HFF-Myc (cell line): ENCODE measurements at regions not wholly inside any gene's neighbourhood (a gene's known extent, or its start where the extent isn't known, plus 50 kb on each side); places are given as distances from the start of the nearest gene placed in this dataset.
"Not testable (repeated sequence)": the region's sequence is repeated elsewhere in the genome, so short reads cannot be mapped to it uniquely, and the experiment has no call there.

Experiments used
- DNase-seq: peaks from one replicate; pipeline ENCODE4 v3.0.0-alpha.2; 2011; ENCODE audit warnings: low read depth; ENCODE audit errors: extremely low read depth
- H3K4me3 ChIP-seq: replicated peaks from 2 replicates; pipeline ENCODE4 v1.5.1; 2011; ENCODE audit warnings: low read depth, mild to moderate bottlenecking, control low read depth, low read length
- CTCF ChIP-seq: IDR thresholded peaks from 2 replicates; pipeline ENCODE4 v1.5.1; 2012; ENCODE audit warnings: mild to moderate bottlenecking, low read depth, low read length, control low read depth; ENCODE audit errors: missing control alignments

- no peak overlapping the region for H3K4me3 ChIP-seq
- no peak for DNase-seq
- no peak for TF ChIP-seq CTCF
Observed at GRCh38 chr12:23139026-23139425, 514.1 kb downstream of the ETNK1 start.

- no peak for TF ChIP-seq CTCF
- H3K4me3 ChIP-seq = no peak overlapping the region
- no peak for DNase-seq
Observed at GRCh38 chr12:23140710-23141109, 515.7 kb downstream of the ETNK1 start.

GRCh38 chr12:23141335-23141734 is 516.4 kb downstream of the ETNK1 start:
- no peak for DNase-seq
- H3K4me3 ChIP-seq = no peak overlapping the region
- TF ChIP-seq CTCF = no peak

- not testable (repeated sequence) for DNase-seq, H3K4me3 ChIP-seq
Observed at GRCh38 chr12:23146070-23146469, 521.1 kb downstream of the ETNK1 start.

DNA sequence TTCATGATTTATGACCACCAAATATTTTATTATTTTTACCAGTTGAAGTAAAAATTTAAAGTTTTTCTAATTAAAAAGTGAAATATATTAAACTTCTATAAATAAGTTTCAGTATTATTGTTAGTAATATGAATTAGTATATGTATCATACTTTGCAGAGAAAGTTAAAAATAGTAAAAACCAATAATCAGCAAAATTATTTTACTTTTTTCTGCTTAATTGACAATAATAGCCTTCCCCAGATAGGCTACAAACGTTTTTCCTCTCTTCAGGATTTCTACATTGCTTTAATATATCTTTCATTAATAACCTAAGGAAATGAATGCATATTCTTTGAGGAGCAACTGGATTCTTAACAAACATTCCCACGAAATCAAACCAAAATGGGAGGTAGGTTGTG is 543.5 kb downstream of the ETNK1 start:
- no peak for DNase-seq
- no peak for TF ChIP-seq CTCF
- no peak overlapping the region for H3K4me3 ChIP-seq

DNA sequence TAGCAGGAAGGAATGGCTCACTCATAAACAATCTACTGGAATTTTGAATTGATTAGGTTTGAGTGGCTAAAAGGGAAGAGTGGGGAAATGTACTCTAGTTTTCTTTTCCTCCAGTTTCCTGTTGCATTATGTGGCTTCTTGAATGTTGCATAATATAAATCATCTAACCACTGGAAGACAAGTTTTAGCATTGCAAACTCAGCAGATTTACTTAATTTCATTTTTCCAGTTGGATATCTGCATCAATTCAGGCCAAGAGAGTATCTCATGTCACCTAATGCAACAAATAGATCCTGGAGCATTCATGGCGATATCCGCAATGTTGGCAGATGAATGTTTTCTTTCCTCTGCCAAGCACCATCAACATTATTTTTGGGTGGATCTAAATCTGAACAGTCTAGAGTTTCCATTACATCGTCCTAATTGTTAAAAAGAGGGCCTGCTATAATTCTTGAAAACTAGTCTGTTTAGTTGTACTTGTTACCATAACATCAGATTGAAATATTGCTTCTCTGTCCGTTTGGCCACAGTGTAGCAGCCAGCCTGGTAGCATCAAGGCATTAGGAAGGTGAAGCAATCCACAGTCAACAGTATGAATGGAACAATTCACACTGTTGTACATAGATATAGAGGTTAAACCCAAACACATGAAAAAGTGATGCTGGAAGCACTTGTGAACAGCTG is 544.2 kb downstream of the ETNK1 start:
- H3K4me3 ChIP-seq = no peak overlapping the region
- DNase-seq = no peak
- no peak for TF ChIP-seq CTCF

DNA sequence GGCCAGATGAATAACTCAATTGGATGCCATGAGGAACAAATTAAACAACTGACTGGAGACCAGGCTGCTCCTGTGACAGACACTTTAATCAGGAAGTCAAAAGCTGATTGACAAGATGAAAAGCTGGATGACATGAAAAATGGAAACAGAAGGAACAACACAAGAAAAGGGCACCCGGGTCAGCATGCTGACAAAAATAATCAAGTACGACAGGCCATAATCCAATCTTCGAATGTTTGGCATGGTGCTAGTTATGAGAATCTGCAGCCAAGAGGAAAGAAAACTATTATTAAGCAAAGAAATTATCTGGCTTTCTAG is 544.7 kb downstream of the ETNK1 start:
- DNase-seq = no peak
- H3K4me3 ChIP-seq = no peak overlapping the region
- no peak for TF ChIP-seq CTCF

DNA sequence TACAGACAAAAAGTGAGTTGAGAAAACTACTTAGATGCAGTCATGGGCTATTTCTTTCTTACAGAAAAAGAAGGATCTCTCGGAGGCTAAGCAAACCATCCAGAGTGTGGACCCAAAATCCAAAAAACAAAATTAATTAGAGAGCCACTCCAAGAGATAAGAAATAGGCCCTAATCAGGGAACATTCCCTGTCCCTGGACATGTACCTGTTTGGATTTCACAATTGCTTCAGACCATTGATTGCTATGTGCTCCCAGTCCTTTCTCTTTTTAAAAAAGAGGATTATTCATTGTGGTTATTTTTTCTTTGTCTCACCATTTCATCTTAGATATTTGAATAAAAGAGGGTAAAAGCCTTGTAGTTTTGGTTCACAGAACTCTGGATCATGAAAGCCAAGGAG is 549.9 kb downstream of the ETNK1 start:
- no peak for DNase-seq
- TF ChIP-seq CTCF = no peak

More for the DNA sequence above, 549.9 kb downstream of the ETNK1 start:
- no peak overlapping the region for H3K4me3 ChIP-seq
